Stomach (tissue), 8 donors: ENCODE measurements at regions not wholly inside any gene's neighbourhood (a gene's known extent, or its start where the extent isn't known, plus 50 kb on each side); places are given as distances from the start of the nearest gene placed in this dataset.
"Not testable (repeated sequence)": the region's sequence is repeated elsewhere in the genome, so short reads cannot be mapped to it uniquely, and the experiment has no call there.

Source experiments
- DNase-seq, 2 donors: peaks; one replicate each; pipeline versions ENCODE4 v3.0.0 to v3.0.0-alpha.2; 2013 to 2019
- H3K27ac ChIP-seq, 5 donors: fragments of 200-600 bp in 4 of 5; sonication (generic) in 4 of 5; one replicate each; pipeline ENCODE4 v1.5.1; 2013 to 2019; ENCODE audit warnings: mild to moderate bottlenecking in 1 of 5, moderate library complexity in 1 of 5
- H3K27me3 ChIP-seq, 3 donors: fragments of 200-600 bp; sonication (generic); one replicate each; pipeline ENCODE4 v1.5.1; 2017 to 2019; ENCODE audit warnings: mixed run types in 1 of 3
- H3K36me3 ChIP-seq, 4 donors: fragments of 200-600 bp; sonication (generic); 1 replicate in 3 of 4; 2 replicates in 1 of 4; pipeline ENCODE4 v1.5.1; 2016 to 2019
- H3K4me1 ChIP-seq, 4 donors: fragments of 200-600 bp; sonication (generic); one replicate each; pipeline ENCODE4 v1.5.1; 2016 to 2019
- H3K4me3 ChIP-seq, 4 donors: fragments of 200-600 bp; sonication (generic) in 3 of 4; one replicate each; pipeline ENCODE4 v1.5.1; 2016 to 2019; ENCODE audit warnings: mild to moderate bottlenecking in 1 of 4
- H3K9me3 ChIP-seq, 4 donors: fragments of 200-600 bp; sonication (generic); one replicate each; pipeline ENCODE4 v1.5.1; 2016 to 2019
- EP300 ChIP-seq: sonication (generic); formaldehyde crosslinking; IDR thresholded peaks from one replicate; pipeline ENCODE4 v1.6.1; 2017; ENCODE audit warnings: antibody characterized with exemption
- POLR2A ChIP-seq, 4 donors: fragments of 450-650 bp; IDR thresholded peaks; one replicate each; pipeline ENCODE4 v1.6.1; 2016; ENCODE audit warnings: antibody characterized with exemption in 4 of 4, control low read depth in 2 of 4, mild to moderate bottlenecking in 1 of 4, moderate library complexity in 1 of 4
- POLR2AphosphoS5 ChIP-seq, 3 donors: sonication (generic); formaldehyde crosslinking; IDR thresholded peaks; one replicate each; pipeline ENCODE4 v1.6.1; 2016; ENCODE audit warnings: antibody characterized with exemption in 3 of 3
- WGBS, 5 donors: extraction: QIAGEN DNeasy Blood & Tissue Kit in 3 of 5; methylation state at CpG; one replicate each; pipeline versions ENCODE4 v1.1.5 to v1.1.7; 2013 to 2018; 5-methylcytosine and 5-hydroxymethylcytosine counted together
- intact Hi-C: fragments of 100-400 bp; cut with DNase I; formaldehyde crosslinking; loops from one replicate; pipeline ENCODE4 v1.15.1; 2023; ENCODE audit warnings: low total_unique reads
- TF ChIP-seq, protein P1 (sequence below), 7 experiments: fragments of 450-650 bp in 4 of 7; fragments of 200-600 bp in 3 of 7; sonication (generic) in 3 of 7; IDR thresholded peaks; one replicate each; pipeline ENCODE4 v1.5.1; 2016 to 2019; ENCODE audit warnings: antibody characterized with exemption in 7 of 7, control low read depth in 2 of 7, mild to moderate bottlenecking in 1 of 7
- donor health status: healthy with polysubstance abuse.
- donor health status: Bipolar disorder and iron deficiency.
- donor health status: healthy.

DNA sequence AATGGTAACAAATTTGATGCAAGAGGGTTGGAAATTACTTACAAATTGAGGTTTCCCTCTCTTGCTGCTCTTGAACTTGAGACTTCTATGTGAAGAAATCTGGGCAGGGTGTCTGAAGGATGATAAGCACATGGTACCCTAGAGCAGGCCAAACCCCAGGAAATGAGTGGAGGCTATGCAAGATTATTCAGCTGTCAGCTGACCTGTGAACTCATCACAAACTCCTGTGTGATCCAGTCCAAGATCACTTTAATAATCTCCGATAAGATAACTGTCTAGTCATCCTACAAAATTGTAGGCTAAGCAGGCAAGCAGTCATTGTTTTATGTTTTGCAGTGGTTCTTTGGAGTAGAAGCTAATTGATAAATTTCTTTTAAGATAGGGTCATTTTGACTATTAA, 213.1 kb downstream of the BTBD3 start:
- Histone ChIP-seq H3K4me3 (no peak overlapping the region), H3K4me1 (no peaks in the 10 kb centered on the region), H3K27me3 (no peaks in the 10 kb centered on the region), H3K27ac (no peak overlapping the region), H3K9me3 (no peaks in the 10 kb centered on the region), H3K36me3 (no peaks in the 10 kb centered on the region)
- no peak for DNase-seq
- intact Hi-C loops: no loop called here
- 90 to 100% (median 100%) methylated on average over 1 of the region's 1 CpG for WGBS, 5 donors
- TF ChIP-seq EP300 (no peak), POLR2A (IDR thresholded peaks at IDR 0.05) (no peak), POLR2AphosphoS5 (IDR thresholded peaks at IDR 0.05) (no peak)
- TF ChIP-seq, protein P1, sequence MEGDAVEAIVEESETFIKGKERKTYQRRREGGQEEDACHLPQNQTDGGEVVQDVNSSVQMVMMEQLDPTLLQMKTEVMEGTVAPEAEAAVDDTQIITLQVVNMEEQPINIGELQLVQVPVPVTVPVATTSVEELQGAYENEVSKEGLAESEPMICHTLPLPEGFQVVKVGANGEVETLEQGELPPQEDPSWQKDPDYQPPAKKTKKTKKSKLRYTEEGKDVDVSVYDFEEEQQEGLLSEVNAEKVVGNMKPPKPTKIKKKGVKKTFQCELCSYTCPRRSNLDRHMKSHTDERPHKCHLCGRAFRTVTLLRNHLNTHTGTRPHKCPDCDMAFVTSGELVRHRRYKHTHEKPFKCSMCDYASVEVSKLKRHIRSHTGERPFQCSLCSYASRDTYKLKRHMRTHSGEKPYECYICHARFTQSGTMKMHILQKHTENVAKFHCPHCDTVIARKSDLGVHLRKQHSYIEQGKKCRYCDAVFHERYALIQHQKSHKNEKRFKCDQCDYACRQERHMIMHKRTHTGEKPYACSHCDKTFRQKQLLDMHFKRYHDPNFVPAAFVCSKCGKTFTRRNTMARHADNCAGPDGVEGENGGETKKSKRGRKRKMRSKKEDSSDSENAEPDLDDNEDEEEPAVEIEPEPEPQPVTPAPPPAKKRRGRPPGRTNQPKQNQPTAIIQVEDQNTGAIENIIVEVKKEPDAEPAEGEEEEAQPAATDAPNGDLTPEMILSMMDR (IDR thresholded peaks at IDR 0.05): no peak

DNA sequence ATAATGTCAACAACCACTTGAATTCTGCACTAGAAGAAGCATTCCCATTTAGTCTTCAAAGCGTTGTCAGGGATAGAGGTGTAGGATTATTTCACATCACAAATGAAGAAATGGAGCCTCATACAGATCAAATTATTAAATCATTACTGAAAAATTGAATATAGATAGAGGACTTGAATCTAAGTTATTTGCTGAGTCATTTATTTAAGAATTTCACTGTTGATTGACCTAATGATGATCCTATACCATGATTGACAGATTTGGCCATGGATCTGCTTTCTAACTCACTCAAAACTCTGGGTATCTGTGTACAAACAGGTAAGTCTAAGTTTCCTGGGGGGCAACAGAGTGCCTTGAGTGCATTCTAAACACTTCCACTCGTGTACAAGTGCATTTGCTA, 215.9 kb downstream of the BTBD3 start:
- H3K4me3 ChIP-seq: no peak overlapping the region
- no peaks in the 10 kb centered on the region for H3K4me1 ChIP-seq
- no peak for DNase-seq
- TF ChIP-seq POLR2AphosphoS5 (IDR thresholded peaks at IDR 0.05) (no peak), POLR2A (IDR thresholded peaks at IDR 0.05) (no peak)
- TF ChIP-seq, protein P1 (IDR thresholded peaks at IDR 0.05): no peak
- H3K36me3 ChIP-seq: no peaks in the 10 kb centered on the region
- no peak overlapping the region for H3K27ac ChIP-seq
- intact Hi-C loops: no loop called here
- WGBS, 5 donors: 71 to 88% (median 78%) methylated on average over 2 of the region's 2 CpGs
- H3K27me3 ChIP-seq: no peaks in the 10 kb centered on the region
- H3K9me3 ChIP-seq: peaks cover 0 to 11% (median 3%) of the 10 kb centered on the region in 4 donors

- intact Hi-C loops: not testable (repeated sequence)
These were observed 228.3 kb downstream of the BTBD3 start for GRCh38 chr20:12145951-12146350.

GRCh38 chr20:12152996-12153395, 235.3 kb downstream of the BTBD3 start:
- DNase-seq: no peak
- 34 to 65% (median 35%) methylated on average over 1 of the region's 1 CpG for WGBS, 5 donors
- Histone ChIP-seq H3K27me3 (no peaks in the 10 kb centered on the region), H3K27ac (no peak overlapping the region), H3K9me3 (no peaks in the 10 kb centered on the region), H3K4me3 (no peak overlapping the region), H3K36me3 (no peaks in the 10 kb centered on the region), H3K4me1 (no peaks in the 10 kb centered on the region)
- TF ChIP-seq, protein P1 (IDR thresholded peaks at IDR 0.05): no peak
- TF ChIP-seq EP300 (no peak), POLR2AphosphoS5 (IDR thresholded peaks at IDR 0.05) (no peak), POLR2A (IDR thresholded peaks at IDR 0.05) (no peak)
- intact Hi-C loops: no loop called here

More at GRCh38 chr20:12145951-12146350, 228.3 kb downstream of the BTBD3 start:
- not testable (repeated sequence) for DNase-seq, H3K9me3 ChIP-seq, H3K27ac ChIP-seq, H3K4me1 ChIP-seq, H3K4me3 ChIP-seq, H3K36me3 ChIP-seq, H3K27me3 ChIP-seq
- 85 to 96% (median 95%) methylated on average over 1 of the region's 1 CpG for WGBS, 5 donors

GRCh38 chr20:12153628-12154027, 235.9 kb downstream of the BTBD3 start:
- TF ChIP-seq, protein P1 (IDR thresholded peaks at IDR 0.05): no peak
- no peak for TF ChIP-seq POLR2AphosphoS5 (IDR thresholded peaks at IDR 0.05)
- TF ChIP-seq POLR2A (IDR thresholded peaks at IDR 0.05): no peak
- TF ChIP-seq EP300: no peak
- no peaks in the 10 kb centered on the region for H3K36me3 ChIP-seq
- WGBS, 5 donors: 68 to 91% (median 82%) methylated on average over 2 of the region's 2 CpGs
- H3K4me3 ChIP-seq: no peak overlapping the region
- H3K4me1 ChIP-seq: no peaks in the 10 kb centered on the region
- no peaks in the 10 kb centered on the region for H3K27me3 ChIP-seq
- no peaks in the 10 kb centered on the region for H3K9me3 ChIP-seq
- DNase-seq: no peak
- intact Hi-C loops: no loop called here
- H3K27ac ChIP-seq: no peak overlapping the region
